Right lobe of liver (tissue), 6 donors: ENCODE measurements at regions not wholly inside any gene's neighbourhood (a gene's known extent, or its start where the extent isn't known, plus 50 kb on each side); places are given as distances from the start of the nearest gene placed in this dataset.

Source experiments
- ATAC-seq, 4 donors: fragments of 200-7000 bp; cut with Tn5 transposase; one replicate each; pipeline ENCODE4 v1.9.1; 2020; ENCODE audit warnings: mild to moderate bottlenecking in 4 of 4, moderate library complexity in 4 of 4
- DNase-seq, 3 donors: peaks; one replicate each; pipeline ENCODE4 v3.0.0-alpha.2; 2020
- H3K27ac ChIP-seq, 3 donors: fragments of 200-600 bp; one replicate each; pipeline ENCODE4 v1.8.0; 2022
- H3K27me3 ChIP-seq, 2 donors: fragments of 200-600 bp; one replicate each; pipeline ENCODE4 v1.8.0; 2022
- H3K36me3 ChIP-seq, 4 donors: fragments of 200-600 bp; sonication (generic) in 1 of 4; one replicate each; pipeline versions ENCODE4 v1.5.1 to v1.8.0; 2017 to 2022; ENCODE audit warnings: control low read depth in 1 of 4
- H3K4me1 ChIP-seq, 4 donors: fragments of 200-600 bp; sonication (generic) in 1 of 4; one replicate each; pipeline versions ENCODE4 v1.5.1 to v1.8.0; 2017 to 2022; ENCODE audit warnings: control low read depth in 1 of 4
- H3K4me3 ChIP-seq, 3 donors: fragments of 200-600 bp; one replicate each; pipeline ENCODE4 v1.8.0; 2022
- H3K9me3 ChIP-seq, 4 donors: fragments of 200-600 bp; sonication (generic) in 1 of 4; one replicate each; pipeline versions ENCODE4 v1.5.1 to v1.8.0; 2017 to 2022; ENCODE audit warnings: control low read depth in 1 of 4
- POLR2A ChIP-seq: fragments of 450-650 bp; IDR thresholded peaks from one replicate; pipeline ENCODE4 v1.6.1; 2017; ENCODE audit warnings: antibody characterized with exemption, mild to moderate bottlenecking
- WGBS: methylation state at CpG from one replicate; pipeline ENCODE4 v1.1.6; 2018; ENCODE audit warnings: low coverage, low lambda C conversion rate; ENCODE audit not compliant: insufficient coverage; ENCODE audit errors: missing lambda C conversion rate; 5-methylcytosine and 5-hydroxymethylcytosine counted together
- intact Hi-C, 2 donors: fragments of 100-400 bp; cut with DNase I; formaldehyde crosslinking; loops; one replicate each; pipeline versions ENCODE4 v1.11.2 to v1.14.1; 2022
- TF ChIP-seq, protein P1 (sequence below), 4 donors: fragments of 200-600 bp in 3 of 4; fragments of 450-650 bp in 1 of 4; IDR thresholded peaks; one replicate each; pipeline versions ENCODE4 v1.5.1 to v1.8.0; 2016 to 2022; ENCODE audit warnings: antibody characterized with exemption in 4 of 4, mild to moderate bottlenecking in 2 of 4
- donor health status: DM: no; HTN: yes; CAD: no.
- donor health status: DM: no; HTN: no; CAD: no.
- donor health status: DM: no; HTN: no; CAD: no.
- donor health status: DM: no; HTN: yes; CAD: no.
- donor health status: DM: no; HTN: yes; CAD: no.

GRCh38 chr11:11701070-11701469, 79.3 kb upstream of the GALNT18 start:
- 63% methylated on average over 4 of the region's 4 CpGs for WGBS
- H3K27me3 ChIP-seq = no peaks in the 10 kb centered on the region

DNA sequence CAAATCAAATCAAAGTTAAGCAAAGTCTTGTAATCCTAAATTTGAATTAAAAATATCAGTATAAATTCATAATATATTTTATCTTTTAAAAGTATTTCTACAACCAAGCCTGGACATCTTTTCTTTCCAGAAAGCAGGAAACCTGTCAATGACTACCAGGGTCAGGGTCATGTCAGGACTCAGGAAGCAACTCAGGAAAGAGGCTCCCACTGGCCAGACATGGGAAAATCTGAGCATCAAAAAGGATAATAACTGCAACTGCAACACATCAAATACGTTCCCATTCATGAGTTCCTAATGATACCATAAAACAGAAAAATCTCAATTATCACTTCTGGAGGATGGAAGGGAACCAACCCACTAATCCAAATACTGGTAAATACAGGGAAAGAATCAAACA, 76.0 kb upstream of the GALNT18 start:
- intact Hi-C loops = no loop called here
- no peaks in the 10 kb centered on the region for H3K9me3 ChIP-seq
- no peaks in the 10 kb centered on the region for H3K36me3 ChIP-seq
- TF ChIP-seq, protein P1, sequence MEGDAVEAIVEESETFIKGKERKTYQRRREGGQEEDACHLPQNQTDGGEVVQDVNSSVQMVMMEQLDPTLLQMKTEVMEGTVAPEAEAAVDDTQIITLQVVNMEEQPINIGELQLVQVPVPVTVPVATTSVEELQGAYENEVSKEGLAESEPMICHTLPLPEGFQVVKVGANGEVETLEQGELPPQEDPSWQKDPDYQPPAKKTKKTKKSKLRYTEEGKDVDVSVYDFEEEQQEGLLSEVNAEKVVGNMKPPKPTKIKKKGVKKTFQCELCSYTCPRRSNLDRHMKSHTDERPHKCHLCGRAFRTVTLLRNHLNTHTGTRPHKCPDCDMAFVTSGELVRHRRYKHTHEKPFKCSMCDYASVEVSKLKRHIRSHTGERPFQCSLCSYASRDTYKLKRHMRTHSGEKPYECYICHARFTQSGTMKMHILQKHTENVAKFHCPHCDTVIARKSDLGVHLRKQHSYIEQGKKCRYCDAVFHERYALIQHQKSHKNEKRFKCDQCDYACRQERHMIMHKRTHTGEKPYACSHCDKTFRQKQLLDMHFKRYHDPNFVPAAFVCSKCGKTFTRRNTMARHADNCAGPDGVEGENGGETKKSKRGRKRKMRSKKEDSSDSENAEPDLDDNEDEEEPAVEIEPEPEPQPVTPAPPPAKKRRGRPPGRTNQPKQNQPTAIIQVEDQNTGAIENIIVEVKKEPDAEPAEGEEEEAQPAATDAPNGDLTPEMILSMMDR (IDR thresholded peaks at IDR 0.05) = no peak
- no peak for TF ChIP-seq POLR2A
- no peaks in the 10 kb centered on the region for H3K27me3 ChIP-seq
- no peak overlapping the region for H3K4me3 ChIP-seq
- DNase-seq (no peak), ATAC-seq (no peak)
- H3K27ac ChIP-seq = no peak overlapping the region
- no peaks in the 10 kb centered on the region for H3K4me1 ChIP-seq
- 63% methylated on average over 1 of the region's 1 CpG for WGBS

More at GRCh38 chr11:11701070-11701469, 79.3 kb upstream of the GALNT18 start:
- Histone ChIP-seq H3K27ac (no peak overlapping the region), H3K4me3 (no peak overlapping the region), H3K36me3 (no peaks in the 10 kb centered on the region), H3K9me3 (no peaks in the 10 kb centered on the region), H3K4me1 (no peaks in the 10 kb centered on the region)
- intact Hi-C loops = no loop called here
- DNase-seq (no peak), ATAC-seq (no peak)
- TF ChIP-seq, protein P1 (IDR thresholded peaks at IDR 0.05) = no peak

DNA sequence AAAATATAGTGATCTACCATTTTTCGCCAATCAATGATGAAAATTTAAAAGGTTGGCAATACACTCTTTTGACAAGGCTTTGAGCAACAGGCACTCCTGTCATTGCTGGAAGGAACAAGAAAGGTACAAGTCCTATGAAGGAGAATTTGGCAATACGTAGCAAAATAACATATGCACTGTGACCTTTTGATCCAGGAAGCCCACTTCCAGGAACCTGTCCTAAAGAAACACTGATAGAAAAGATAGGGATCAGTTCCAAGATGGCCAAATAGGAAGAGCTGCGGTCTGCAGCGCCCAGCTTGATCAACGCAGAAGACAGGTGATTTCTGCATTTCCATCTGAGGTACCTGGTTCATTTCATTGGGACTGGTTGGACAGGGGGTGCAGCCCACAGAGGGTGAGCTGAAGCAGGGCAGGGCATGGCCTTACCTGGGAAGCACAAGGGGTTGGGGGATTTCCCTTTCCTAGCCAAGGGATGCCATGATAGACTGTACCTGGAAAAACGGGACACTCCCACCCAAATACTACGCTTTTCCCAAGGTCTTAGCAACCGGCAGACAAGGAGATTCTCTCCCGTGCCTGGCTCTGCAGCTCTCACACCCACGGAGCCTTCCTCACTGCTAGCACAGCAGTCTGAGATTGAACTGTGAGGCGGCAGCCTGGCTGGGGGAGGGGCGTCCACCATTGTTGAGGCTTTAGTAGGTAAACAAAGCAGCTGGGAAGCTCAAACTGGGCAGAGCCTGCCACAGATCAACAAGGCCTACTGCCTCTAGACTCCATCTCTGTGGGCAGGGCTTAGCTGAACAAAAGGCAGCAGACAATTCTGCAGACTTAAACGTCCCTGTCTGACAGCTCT, 69.7 kb upstream of the GALNT18 start:
- intact Hi-C loops = no loop called here
- no peak for ATAC-seq
- TF ChIP-seq, protein P1 (IDR thresholded peaks at IDR 0.05) = no peak
- no peak for TF ChIP-seq POLR2A

GRCh38 chr11:11681536-11681935, 59.7 kb upstream of the GALNT18 start:
- Histone ChIP-seq H3K27ac (no peak overlapping the region), H3K4me1 (no peaks in the 10 kb centered on the region), H3K36me3 (no peaks in the 10 kb centered on the region), H3K4me3 (no peak overlapping the region), H3K27me3 (no peaks in the 10 kb centered on the region), H3K9me3 (no peaks in the 10 kb centered on the region)
- no peak for DNase-seq
- no peak for ATAC-seq
- TF ChIP-seq, protein P1 (IDR thresholded peaks at IDR 0.05) = no peak
- no peak for TF ChIP-seq POLR2A
- intact Hi-C loops = no loop called here

More for the DNA sequence above, 69.7 kb upstream of the GALNT18 start:
- Histone ChIP-seq H3K9me3 (no peaks in the 10 kb centered on the region), H3K4me1 (no peaks in the 10 kb centered on the region), H3K27me3 (no peaks in the 10 kb centered on the region), H3K27ac (no peak overlapping the region), H3K4me3 (no peak overlapping the region), H3K36me3 (no peaks in the 10 kb centered on the region)
- DNase-seq = no peak
- whole genome bisulfite sequencing = 61% methylated on average over 6 of the region's 13 CpGs
